Stomach (tissue), 8 donors: ENCODE measurements at regions not wholly inside any gene's neighbourhood (a gene's known extent, or its start where the extent isn't known, plus 50 kb on each side); places are given as distances from the start of the nearest gene placed in this dataset.

ENCODE experiments used
- DNase-seq, 2 donors: peaks; one replicate each; pipeline versions ENCODE4 v3.0.0 to v3.0.0-alpha.2; 2013 to 2019
- H3K27ac ChIP-seq, 5 donors: fragments of 200-600 bp in 4 of 5; sonication (generic) in 4 of 5; one replicate each; pipeline ENCODE4 v1.5.1; 2013 to 2019; ENCODE audit warnings: mild to moderate bottlenecking in 1 of 5, moderate library complexity in 1 of 5
- H3K27me3 ChIP-seq, 3 donors: fragments of 200-600 bp; sonication (generic); one replicate each; pipeline ENCODE4 v1.5.1; 2017 to 2019; ENCODE audit warnings: mixed run types in 1 of 3
- H3K36me3 ChIP-seq, 4 donors: fragments of 200-600 bp; sonication (generic); 1 replicate in 3 of 4; 2 replicates in 1 of 4; pipeline ENCODE4 v1.5.1; 2016 to 2019
- H3K4me1 ChIP-seq, 4 donors: fragments of 200-600 bp; sonication (generic); one replicate each; pipeline ENCODE4 v1.5.1; 2016 to 2019
- H3K4me3 ChIP-seq, 4 donors: fragments of 200-600 bp; sonication (generic) in 3 of 4; one replicate each; pipeline ENCODE4 v1.5.1; 2016 to 2019; ENCODE audit warnings: mild to moderate bottlenecking in 1 of 4
- H3K9me3 ChIP-seq, 4 donors: fragments of 200-600 bp; sonication (generic); one replicate each; pipeline ENCODE4 v1.5.1; 2016 to 2019
- EP300 ChIP-seq: sonication (generic); formaldehyde crosslinking; IDR thresholded peaks from one replicate; pipeline ENCODE4 v1.6.1; 2017; ENCODE audit warnings: antibody characterized with exemption
- POLR2A ChIP-seq, 4 donors: fragments of 450-650 bp; IDR thresholded peaks; one replicate each; pipeline ENCODE4 v1.6.1; 2016; ENCODE audit warnings: antibody characterized with exemption in 4 of 4, control low read depth in 2 of 4, mild to moderate bottlenecking in 1 of 4, moderate library complexity in 1 of 4
- POLR2AphosphoS5 ChIP-seq, 3 donors: sonication (generic); formaldehyde crosslinking; IDR thresholded peaks; one replicate each; pipeline ENCODE4 v1.6.1; 2016; ENCODE audit warnings: antibody characterized with exemption in 3 of 3
- WGBS, 5 donors: extraction: QIAGEN DNeasy Blood & Tissue Kit in 3 of 5; methylation state at CpG; one replicate each; pipeline versions ENCODE4 v1.1.5 to v1.1.7; 2013 to 2018; 5-methylcytosine and 5-hydroxymethylcytosine counted together
- intact Hi-C: fragments of 100-400 bp; cut with DNase I; formaldehyde crosslinking; loops from one replicate; pipeline ENCODE4 v1.15.1; 2023; ENCODE audit warnings: low total_unique reads
- TF ChIP-seq, protein P1 (sequence below), 7 experiments: fragments of 450-650 bp in 4 of 7; fragments of 200-600 bp in 3 of 7; sonication (generic) in 3 of 7; IDR thresholded peaks; one replicate each; pipeline ENCODE4 v1.5.1; 2016 to 2019; ENCODE audit warnings: antibody characterized with exemption in 7 of 7, control low read depth in 2 of 7, mild to moderate bottlenecking in 1 of 7
- donor health status: healthy with polysubstance abuse.
- donor health status: Bipolar disorder and iron deficiency.
- donor health status: healthy.

DNA sequence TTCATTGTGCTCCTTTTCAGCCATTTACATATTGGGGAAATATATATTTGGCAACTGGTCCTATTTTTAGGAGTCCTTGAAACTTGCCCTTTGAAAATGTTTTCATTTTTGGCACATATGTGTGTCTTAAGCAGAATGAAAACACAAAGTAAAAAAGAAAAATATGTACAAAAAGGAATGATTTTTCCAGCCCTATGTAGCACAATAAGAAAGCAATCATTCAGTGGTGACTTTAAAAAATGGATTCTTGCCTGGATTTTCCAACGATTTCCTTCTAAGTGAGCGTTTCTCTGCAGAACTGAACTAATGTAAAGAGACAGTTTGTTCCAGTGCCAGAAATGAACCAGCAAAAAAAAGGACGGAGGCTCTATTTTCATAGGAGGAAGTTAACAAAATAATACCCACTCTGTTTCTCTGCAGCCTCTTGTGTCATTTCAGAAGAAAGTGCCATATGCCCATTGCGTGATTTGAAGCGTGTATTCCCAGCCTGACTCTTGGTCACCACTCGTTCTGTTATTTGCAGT is 340.1 kb downstream of the SETD4 start:
- Histone ChIP-seq H3K36me3 (no peaks in the 10 kb centered on the region), H3K27ac (no peak overlapping the region), H3K4me3 (no peak overlapping the region), H3K4me1 (no peaks in the 10 kb centered on the region), H3K9me3 (no peaks in the 10 kb centered on the region), H3K27me3 (no peaks in the 10 kb centered on the region)
- intact Hi-C loops = no loop called here
- no peak for TF ChIP-seq POLR2AphosphoS5 (IDR thresholded peaks at IDR 0.05)
- TF ChIP-seq, protein P1, sequence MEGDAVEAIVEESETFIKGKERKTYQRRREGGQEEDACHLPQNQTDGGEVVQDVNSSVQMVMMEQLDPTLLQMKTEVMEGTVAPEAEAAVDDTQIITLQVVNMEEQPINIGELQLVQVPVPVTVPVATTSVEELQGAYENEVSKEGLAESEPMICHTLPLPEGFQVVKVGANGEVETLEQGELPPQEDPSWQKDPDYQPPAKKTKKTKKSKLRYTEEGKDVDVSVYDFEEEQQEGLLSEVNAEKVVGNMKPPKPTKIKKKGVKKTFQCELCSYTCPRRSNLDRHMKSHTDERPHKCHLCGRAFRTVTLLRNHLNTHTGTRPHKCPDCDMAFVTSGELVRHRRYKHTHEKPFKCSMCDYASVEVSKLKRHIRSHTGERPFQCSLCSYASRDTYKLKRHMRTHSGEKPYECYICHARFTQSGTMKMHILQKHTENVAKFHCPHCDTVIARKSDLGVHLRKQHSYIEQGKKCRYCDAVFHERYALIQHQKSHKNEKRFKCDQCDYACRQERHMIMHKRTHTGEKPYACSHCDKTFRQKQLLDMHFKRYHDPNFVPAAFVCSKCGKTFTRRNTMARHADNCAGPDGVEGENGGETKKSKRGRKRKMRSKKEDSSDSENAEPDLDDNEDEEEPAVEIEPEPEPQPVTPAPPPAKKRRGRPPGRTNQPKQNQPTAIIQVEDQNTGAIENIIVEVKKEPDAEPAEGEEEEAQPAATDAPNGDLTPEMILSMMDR (IDR thresholded peaks at IDR 0.05) = no peak
- no peak for TF ChIP-seq POLR2A (IDR thresholded peaks at IDR 0.05)
- TF ChIP-seq EP300 = no peak
- peak in 1 of 2 donors; percentile 42 for DNase-seq
- WGBS, 5 donors = 28 to 50% (median 44%) methylated on average over 6 of the region's 6 CpGs

DNA sequence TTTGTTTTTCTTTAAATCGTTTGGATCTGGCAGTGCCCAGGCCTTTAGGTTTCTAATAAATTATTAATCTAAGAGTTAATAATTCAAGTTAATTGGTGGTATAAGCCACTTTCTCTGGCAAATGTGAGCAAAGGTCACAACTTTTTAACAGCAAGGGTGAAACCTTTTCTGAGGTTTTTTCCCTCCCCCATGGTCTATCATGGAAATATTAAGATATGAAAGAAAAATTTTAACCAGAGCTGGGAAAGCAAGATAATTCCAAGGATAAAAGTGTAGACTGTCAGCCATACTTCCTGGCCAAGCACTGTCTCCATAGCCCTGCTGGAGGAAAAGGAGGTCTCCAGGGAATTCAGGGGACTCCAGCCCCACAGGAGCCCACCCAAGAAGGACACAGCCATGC is 341.2 kb downstream of the SETD4 start:
- TF ChIP-seq POLR2AphosphoS5 (IDR thresholded peaks at IDR 0.05) = no peak
- TF ChIP-seq, protein P1 (IDR thresholded peaks at IDR 0.05) = no peak
- TF ChIP-seq POLR2A (IDR thresholded peaks at IDR 0.05) = no peak
- no peak for TF ChIP-seq EP300
- H3K9me3 ChIP-seq = no peaks in the 10 kb centered on the region
- WGBS, 5 donors = 29 to 56% (median 43%) methylated on average over 1 of the region's 1 CpG
- intact Hi-C loops = no loop called here
- H3K4me3 ChIP-seq = no peak overlapping the region
- no peak overlapping the region for H3K27ac ChIP-seq
- DNase-seq = no peak
- H3K36me3 ChIP-seq = no peaks in the 10 kb centered on the region
- H3K4me1 ChIP-seq = no peaks in the 10 kb centered on the region
- no peaks in the 10 kb centered on the region for H3K27me3 ChIP-seq

DNA sequence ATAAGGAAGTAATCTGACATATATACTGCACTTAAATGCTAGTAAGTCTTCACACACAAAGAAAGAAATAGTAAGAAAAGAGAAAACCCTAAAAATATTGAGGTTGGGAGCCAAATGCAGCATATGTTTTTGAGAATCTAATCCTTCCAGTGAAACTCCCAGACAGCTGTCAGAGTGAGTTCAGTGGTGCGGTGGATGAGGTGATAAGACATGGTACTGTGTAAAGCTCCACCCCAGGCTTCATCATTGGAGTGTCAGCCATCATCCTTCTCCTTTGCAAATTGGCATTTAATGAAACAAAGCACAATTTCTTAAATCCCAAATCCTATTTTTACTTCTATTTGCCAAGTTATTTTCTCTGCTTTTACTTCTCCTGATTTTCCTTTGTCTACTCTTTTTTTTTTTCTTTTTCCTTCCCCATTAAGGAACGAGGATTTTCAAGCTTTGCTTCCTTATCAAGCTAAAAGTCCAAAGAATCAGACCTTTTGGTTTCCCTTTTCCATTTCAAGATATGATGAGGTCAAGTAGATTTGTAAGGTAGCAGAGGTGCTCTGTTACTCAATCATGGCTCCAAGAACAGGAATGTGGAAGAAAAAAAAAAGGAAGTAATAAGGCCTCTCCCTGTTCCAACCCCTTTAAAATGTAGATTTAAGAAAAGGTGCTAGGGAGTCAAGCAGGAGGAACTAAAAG is 343.3 kb downstream of the SETD4 start:
- no peaks in the 10 kb centered on the region for H3K9me3 ChIP-seq
- H3K27ac ChIP-seq = no peak overlapping the region
- WGBS, 5 donors = 22 to 34% (median 27%) methylated on average over 2 of the region's 2 CpGs
- H3K36me3 ChIP-seq = no peaks in the 10 kb centered on the region
- no peaks in the 10 kb centered on the region for H3K27me3 ChIP-seq
- H3K4me3 ChIP-seq = no peak overlapping the region
- TF ChIP-seq POLR2AphosphoS5 (IDR thresholded peaks at IDR 0.05) = no peak
- no peak for TF ChIP-seq POLR2A (IDR thresholded peaks at IDR 0.05)
- TF ChIP-seq, protein P1 (IDR thresholded peaks at IDR 0.05) = no peak
- TF ChIP-seq EP300 = no peak
- no peak for DNase-seq
- intact Hi-C loops = no loop called here
- H3K4me1 ChIP-seq = no peaks in the 10 kb centered on the region

DNA sequence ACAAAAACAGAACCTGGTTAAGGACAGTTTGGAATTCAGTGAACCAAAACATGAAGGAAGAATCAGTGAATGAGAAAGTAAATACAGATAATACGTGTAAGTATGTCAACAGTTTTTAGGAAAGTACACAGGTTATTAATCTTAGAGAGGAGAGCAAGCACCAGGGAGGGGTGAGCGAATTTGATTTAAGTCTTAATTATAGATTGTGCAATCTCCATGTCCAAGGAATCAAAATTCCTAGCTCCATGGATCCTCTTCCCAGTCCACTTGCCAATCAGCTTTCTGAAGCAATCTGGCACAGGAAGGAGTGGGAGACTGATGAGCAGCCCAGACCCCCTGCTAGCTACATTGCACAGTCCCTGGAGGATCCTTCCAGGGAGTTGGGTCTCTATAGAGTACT is 346.4 kb downstream of the SETD4 start:
- TF ChIP-seq POLR2AphosphoS5 (IDR thresholded peaks at IDR 0.05) (no peak), POLR2A (IDR thresholded peaks at IDR 0.05) (no peak), EP300 (no peak)
- TF ChIP-seq, protein P1 (IDR thresholded peaks at IDR 0.05) = no peak
- Histone ChIP-seq H3K4me1 (no peaks in the 10 kb centered on the region), H3K27ac (no peak overlapping the region), H3K27me3 (no peaks in the 10 kb centered on the region), H3K9me3 (no peaks in the 10 kb centered on the region), H3K4me3 (no peak overlapping the region), H3K36me3 (no peaks in the 10 kb centered on the region)
- no peak for DNase-seq
- intact Hi-C loops = no loop called here
- WGBS, 5 donors = 41 to 61% (median 53%) methylated on average over 2 of the region's 2 CpGs
